ENCODE measurements at regions not wholly inside any gene's neighbourhood (a gene's known extent, or its start where the extent isn't known, plus 50 kb on each side); places are given as distances from the start of the nearest gene placed in this dataset.

DNA sequence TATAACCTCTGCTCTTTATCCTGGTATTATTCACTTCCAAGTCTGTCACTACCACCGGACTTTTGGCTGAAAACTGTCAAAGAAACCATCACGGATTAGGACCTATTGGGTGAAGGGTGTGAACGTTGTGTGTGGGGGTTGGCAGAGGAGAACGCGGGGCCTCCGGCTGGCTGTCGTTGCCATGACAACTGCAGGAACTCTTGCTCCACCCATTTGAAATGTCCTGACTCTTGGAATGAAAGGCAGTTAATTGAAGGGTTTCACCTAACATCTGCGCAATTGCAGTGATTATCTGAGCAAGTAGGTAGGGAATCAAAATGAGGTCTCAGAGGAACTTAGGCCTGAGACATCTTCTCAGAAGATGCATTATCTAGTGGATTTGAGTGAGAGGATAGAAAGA lies 60.9 kb upstream of the CLMP start:
- TF ChIP-seq, protein P1, sequence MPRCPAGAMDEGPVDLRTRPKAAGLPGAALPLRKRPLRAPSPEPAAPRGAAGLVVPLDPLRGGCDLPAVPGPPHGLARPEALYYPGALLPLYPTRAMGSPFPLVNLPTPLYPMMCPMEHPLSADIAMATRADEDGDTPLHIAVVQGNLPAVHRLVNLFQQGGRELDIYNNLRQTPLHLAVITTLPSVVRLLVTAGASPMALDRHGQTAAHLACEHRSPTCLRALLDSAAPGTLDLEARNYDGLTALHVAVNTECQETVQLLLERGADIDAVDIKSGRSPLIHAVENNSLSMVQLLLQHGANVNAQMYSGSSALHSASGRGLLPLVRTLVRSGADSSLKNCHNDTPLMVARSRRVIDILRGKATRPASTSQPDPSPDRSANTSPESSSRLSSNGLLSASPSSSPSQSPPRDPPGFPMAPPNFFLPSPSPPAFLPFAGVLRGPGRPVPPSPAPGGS (CRISPR knock-in tag; IDR thresholded peaks at IDR 0.05) = no peak
- TF ChIP-seq SUZ12 (IDR thresholded peaks at IDR 0.05; ENCODE audit: low read depth, low read length) (no peak), NFATC3 (CRISPR knock-in tag; IDR thresholded peaks at IDR 0.05) (no peak), ZNF17 (CRISPR knock-in tag; IDR thresholded peaks at IDR 0.05) (no peak), U2AF1 (optimal IDR thresholded peaks at IDR 0.05; ENCODE audit: low read depth, low read length) (no peak), JUND (CRISPR knock-in tag; IDR thresholded peaks at IDR 0.05) (no peak), HDAC2 (CRISPR knock-in tag; IDR thresholded peaks at IDR 0.05) (no peak), NKX3-1 (CRISPR knock-in tag; IDR thresholded peaks at IDR 0.05) (no peak), TBL1XR1 (IDR thresholded peaks at IDR 0.05; ENCODE audit: borderline replicate concordance, low read length, partially characterized antibody) (no peak), FOXJ3 (CRISPR knock-in tag; IDR thresholded peaks at IDR 0.05; ENCODE audit: borderline replicate concordance) (no peak), ETV6 (CRISPR knock-in tag; conservative IDR thresholded peaks at IDR 0.05) (no peak), CBX1 (IDR thresholded peaks at IDR 0.05; ENCODE audit: low read depth) (no peak)
- TF ChIP-seq, protein P2, sequence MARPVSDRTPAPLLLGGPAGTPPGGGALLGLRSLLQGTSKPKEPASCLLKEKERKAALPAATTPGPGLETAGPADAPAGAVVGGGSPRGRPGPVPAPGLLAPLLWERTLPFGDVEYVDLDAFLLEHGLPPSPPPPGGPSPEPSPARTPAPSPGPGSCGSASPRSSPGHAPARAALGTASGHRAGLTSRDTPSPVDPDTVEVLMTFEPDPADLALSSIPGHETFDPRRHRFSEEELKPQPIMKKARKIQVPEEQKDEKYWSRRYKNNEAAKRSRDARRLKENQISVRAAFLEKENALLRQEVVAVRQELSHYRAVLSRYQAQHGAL (CRISPR knock-in tag; IDR thresholded peaks at IDR 0.05; ENCODE audit: not compliant biosample characterization) = no peak
- TF ChIP-seq, protein P3, sequence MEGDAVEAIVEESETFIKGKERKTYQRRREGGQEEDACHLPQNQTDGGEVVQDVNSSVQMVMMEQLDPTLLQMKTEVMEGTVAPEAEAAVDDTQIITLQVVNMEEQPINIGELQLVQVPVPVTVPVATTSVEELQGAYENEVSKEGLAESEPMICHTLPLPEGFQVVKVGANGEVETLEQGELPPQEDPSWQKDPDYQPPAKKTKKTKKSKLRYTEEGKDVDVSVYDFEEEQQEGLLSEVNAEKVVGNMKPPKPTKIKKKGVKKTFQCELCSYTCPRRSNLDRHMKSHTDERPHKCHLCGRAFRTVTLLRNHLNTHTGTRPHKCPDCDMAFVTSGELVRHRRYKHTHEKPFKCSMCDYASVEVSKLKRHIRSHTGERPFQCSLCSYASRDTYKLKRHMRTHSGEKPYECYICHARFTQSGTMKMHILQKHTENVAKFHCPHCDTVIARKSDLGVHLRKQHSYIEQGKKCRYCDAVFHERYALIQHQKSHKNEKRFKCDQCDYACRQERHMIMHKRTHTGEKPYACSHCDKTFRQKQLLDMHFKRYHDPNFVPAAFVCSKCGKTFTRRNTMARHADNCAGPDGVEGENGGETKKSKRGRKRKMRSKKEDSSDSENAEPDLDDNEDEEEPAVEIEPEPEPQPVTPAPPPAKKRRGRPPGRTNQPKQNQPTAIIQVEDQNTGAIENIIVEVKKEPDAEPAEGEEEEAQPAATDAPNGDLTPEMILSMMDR (CRISPR knock-in tag; IDR thresholded peaks at IDR 0.05) = no peak

Measured in HepG2 (cell line).